ENCODE measurements at regions not wholly inside any gene's neighbourhood (a gene's known extent, or its start where the extent isn't known, plus 50 kb on each side); places are given as distances from the start of the nearest gene placed in this dataset.

DNA sequence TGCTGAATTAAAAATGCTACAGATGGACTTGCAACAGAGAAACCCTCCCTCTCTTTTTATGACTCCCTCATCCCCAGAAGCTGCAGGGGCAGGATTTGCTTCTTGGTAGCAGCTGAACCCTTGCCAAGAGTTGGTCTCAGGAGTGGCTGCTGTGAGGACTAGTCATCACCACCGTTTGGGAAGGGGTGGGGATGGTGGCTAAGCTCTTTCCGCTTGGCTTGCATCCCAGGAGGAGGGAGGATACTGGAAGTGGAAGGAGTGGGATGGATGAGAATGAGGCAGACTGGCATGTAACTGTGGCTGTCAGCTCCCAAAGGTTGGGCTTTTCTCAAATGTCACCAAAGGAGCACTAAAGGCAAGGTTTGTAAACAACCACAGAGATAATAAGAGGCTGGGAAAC, 50.8 kb upstream of the COL24A1 start:
- TF ChIP-seq, protein P1, sequence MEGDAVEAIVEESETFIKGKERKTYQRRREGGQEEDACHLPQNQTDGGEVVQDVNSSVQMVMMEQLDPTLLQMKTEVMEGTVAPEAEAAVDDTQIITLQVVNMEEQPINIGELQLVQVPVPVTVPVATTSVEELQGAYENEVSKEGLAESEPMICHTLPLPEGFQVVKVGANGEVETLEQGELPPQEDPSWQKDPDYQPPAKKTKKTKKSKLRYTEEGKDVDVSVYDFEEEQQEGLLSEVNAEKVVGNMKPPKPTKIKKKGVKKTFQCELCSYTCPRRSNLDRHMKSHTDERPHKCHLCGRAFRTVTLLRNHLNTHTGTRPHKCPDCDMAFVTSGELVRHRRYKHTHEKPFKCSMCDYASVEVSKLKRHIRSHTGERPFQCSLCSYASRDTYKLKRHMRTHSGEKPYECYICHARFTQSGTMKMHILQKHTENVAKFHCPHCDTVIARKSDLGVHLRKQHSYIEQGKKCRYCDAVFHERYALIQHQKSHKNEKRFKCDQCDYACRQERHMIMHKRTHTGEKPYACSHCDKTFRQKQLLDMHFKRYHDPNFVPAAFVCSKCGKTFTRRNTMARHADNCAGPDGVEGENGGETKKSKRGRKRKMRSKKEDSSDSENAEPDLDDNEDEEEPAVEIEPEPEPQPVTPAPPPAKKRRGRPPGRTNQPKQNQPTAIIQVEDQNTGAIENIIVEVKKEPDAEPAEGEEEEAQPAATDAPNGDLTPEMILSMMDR (IDR thresholded peaks at IDR 0.05): no peak
- no peak for TF ChIP-seq POLR2A (IDR thresholded peaks at IDR 0.05)
